EH (cell line): ENCODE measurements at regions not wholly inside any gene's neighbourhood (a gene's known extent, or its start where the extent isn't known, plus 50 kb on each side); places are given as distances from the start of the nearest gene placed in this dataset.
"Not testable (repeated sequence)": the region's sequence is repeated elsewhere in the genome, so short reads cannot be mapped to it uniquely, and the experiment has no call there.

Experiments used
- DNase-seq: peaks from one replicate; pipeline ENCODE4 v3.0.0-alpha.2; 2015; ENCODE audit warnings: low read depth

- DNase-seq, result no peak
Observed at GRCh38 chr5:107072440-107072839, 598.3 kb downstream of the EFNA5 start.

GRCh38 chr5:107068782-107069181 is 602.0 kb downstream of the EFNA5 start:
- DNase-seq, result no peak

GRCh38 chr5:107067395-107067794 is 603.3 kb downstream of the EFNA5 start:
- no peak for DNase-seq

GRCh38 chr5:107063511-107063910 is 607.2 kb downstream of the EFNA5 start:
- DNase-seq, result no peak

- no peak for DNase-seq
Observed at GRCh38 chr5:107058803-107059202, 611.9 kb downstream of the EFNA5 start.

- DNase-seq, result no peak
Observed at GRCh38 chr5:107058235-107058634, 612.5 kb downstream of the EFNA5 start.

- DNase-seq, result no peak
Observed at GRCh38 chr5:107056278-107056677, 614.5 kb downstream of the EFNA5 start.

- DNase-seq, result no peak
Observed at GRCh38 chr5:107047048-107047447, 623.7 kb downstream of the EFNA5 start.

GRCh38 chr5:107043665-107044064 is 627.1 kb downstream of the EFNA5 start:
- DNase-seq, result no peak

GRCh38 chr5:107040907-107041306 is 629.8 kb downstream of the EFNA5 start:
- DNase-seq, result no peak

- DNase-seq, result no peak
Observed at GRCh38 chr5:107032629-107033028, 638.1 kb downstream of the EFNA5 start.

GRCh38 chr5:107028938-107029337 is 641.8 kb downstream of the EFNA5 start:
- DNase-seq, result no peak

- no peak for DNase-seq
Observed at GRCh38 chr5:107025712-107026497, 644.8 kb downstream of the EFNA5 start.

- DNase-seq, result no peak
Observed at GRCh38 chr5:107023732-107024131, 647.0 kb downstream of the EFNA5 start.

GRCh38 chr5:107021575-107021974 is 649.2 kb downstream of the EFNA5 start:
- no peak for DNase-seq

- no peak for DNase-seq
Observed at GRCh38 chr5:107020626-107021025, 650.1 kb downstream of the EFNA5 start.

- no peak for DNase-seq
Observed at GRCh38 chr5:107017616-107018015, 653.1 kb downstream of the EFNA5 start.

- no peak for DNase-seq
Observed at GRCh38 chr5:107012371-107012770, 658.4 kb downstream of the EFNA5 start.

- DNase-seq, result no peak
Observed at GRCh38 chr5:107011605-107012004, 659.1 kb downstream of the EFNA5 start.

- no peak for DNase-seq
Observed at GRCh38 chr5:107010060-107010459, 660.7 kb downstream of the EFNA5 start.

GRCh38 chr5:107005653-107006052 is 665.1 kb downstream of the EFNA5 start:
- DNase-seq, result no peak

GRCh38 chr5:107005161-107005560 is 665.6 kb downstream of the EFNA5 start:
- DNase-seq, result no peak

- DNase-seq, result no peak
Observed at GRCh38 chr5:107002115-107002514, 668.6 kb downstream of the EFNA5 start.

- not testable (repeated sequence) for DNase-seq
Observed at GRCh38 chr5:106999506-106999905, 671.2 kb downstream of the EFNA5 start.
